ENCODE measurements at regions not wholly inside any gene's neighbourhood (a gene's known extent, or its start where the extent isn't known, plus 50 kb on each side); places are given as distances from the start of the nearest gene placed in this dataset.
A peak's percentile ranks its signal among the peaks of the same experiment; 100 is the strongest.

GRCh38 chr10:8295311-8295710 is 240.8 kb downstream of the GATA3 start:
- Mint-ChIP-seq H3K9me3 (ENCODE audit: unreplicated experiment) (no peaks in the 10 kb centered on the region), H3K4me3 (ENCODE audit: unreplicated experiment) (no peak overlapping the region), H3K36me3 (ENCODE audit: insufficient read depth, unreplicated experiment) (no peaks in the 10 kb centered on the region), H3K27me3 (ENCODE audit: insufficient read depth, unreplicated experiment) (no peaks in the 10 kb centered on the region), H3K4me1 (ENCODE audit: low read depth, unreplicated experiment) (no peaks in the 10 kb centered on the region), H3K27ac (ENCODE audit: unreplicated experiment) (no peak overlapping the region)
- TF ChIP-seq CTCF (IDR thresholded peaks at IDR 0.05; ENCODE audit: insufficient read depth in 1 of 2, low read depth in 1 of 2, low read length in 1 of 2, severe bottlenecking in 1 of 2, unreplicated experiment in 1 of 2), result no peak
- intact Hi-C loops (cut with micrococcal nuclease; ENCODE audit: unreplicated experiment), result no loop called here
- BruUV-seq (replicated peaks), result no TSS peak
- no peak for DNase-seq
- CTCF ChIA-PET, result no interaction called here
- no peaks in the 10 kb centered on the region for H3K36me3 ChIP-seq (ENCODE audit: control insufficient read depth, insufficient read depth, low read length)
- H3K4me1 ChIP-seq, result peaks cover 7% of the 10 kb centered on the region; the same call in 1 of the 2 replicates
- no peaks in the 10 kb centered on the region; the same call in 1 of the 2 replicates for H3K9me3 ChIP-seq
- H3K27me3 ChIP-seq (replicated peaks; ENCODE audit: control insufficient read depth, insufficient read depth, low read length), result no peaks in the 10 kb centered on the region; the same call in 1 of the 2 replicates
- no peak overlapping the region for H3K4me3 ChIP-seq (ENCODE audit: low read depth, low read length)
- POLR2A ChIA-PET, result no interaction called here

- no TSS peak for BruUV-seq (replicated peaks)
- intact Hi-C loops (cut with micrococcal nuclease; ENCODE audit: unreplicated experiment), result no loop called here
- ChIA-PET CTCF (no interaction called here), POLR2A (no interaction called here)
- no peaks in the 10 kb centered on the region for H3K36me3 ChIP-seq (ENCODE audit: control insufficient read depth, insufficient read depth, low read length)
- DNase-seq, result peak; percentile 40 to 60
- Mint-ChIP-seq H3K4me1 (ENCODE audit: low read depth, unreplicated experiment) (no peaks in the 10 kb centered on the region), H3K27ac (ENCODE audit: unreplicated experiment) (no peak overlapping the region), H3K4me3 (ENCODE audit: unreplicated experiment) (no peak overlapping the region), H3K9me3 (ENCODE audit: unreplicated experiment) (no peaks in the 10 kb centered on the region), H3K27me3 (ENCODE audit: insufficient read depth, unreplicated experiment) (no peaks in the 10 kb centered on the region), H3K36me3 (ENCODE audit: insufficient read depth, unreplicated experiment) (no peaks in the 10 kb centered on the region)
- no peaks in the 10 kb centered on the region for H3K27me3 ChIP-seq (replicated peaks; ENCODE audit: control insufficient read depth, insufficient read depth, low read length)
- TF ChIP-seq CTCF (IDR thresholded peaks at IDR 0.05; ENCODE audit: insufficient read depth in 1 of 2, low read depth in 1 of 2, low read length in 1 of 2, severe bottlenecking in 1 of 2, unreplicated experiment in 1 of 2), result no peak
- H3K9me3 ChIP-seq, result no peaks in the 10 kb centered on the region; the same call in 1 of the 2 replicates
- H3K4me1 ChIP-seq, result peaks cover 7% of the 10 kb centered on the region; the same call in 1 of the 2 replicates
- H3K4me3 ChIP-seq (ENCODE audit: low read depth, low read length), result no peak overlapping the region
Observed at GRCh38 chr10:8296090-8296733, 241.7 kb downstream of the GATA3 start.

- Histone ChIP-seq H3K4me3 (ENCODE audit: low read depth, low read length) (no peak overlapping the region), H3K9me3 (no peaks in the 10 kb centered on the region; the same call in 1 of the 2 replicates), H3K36me3 (ENCODE audit: control insufficient read depth, insufficient read depth, low read length) (no peaks in the 10 kb centered on the region), H3K27me3 (replicated peaks; ENCODE audit: control insufficient read depth, insufficient read depth, low read length) (no peaks in the 10 kb centered on the region), H3K4me1 (peaks cover 7% of the 10 kb centered on the region; the same call in 1 of the 2 replicates)
- ChIA-PET CTCF (no interaction called here), POLR2A (no interaction called here)
- Mint-ChIP-seq H3K27ac (ENCODE audit: unreplicated experiment) (no peak overlapping the region), H3K4me3 (ENCODE audit: unreplicated experiment) (no peak overlapping the region), H3K9me3 (ENCODE audit: unreplicated experiment) (no peaks in the 10 kb centered on the region), H3K27me3 (ENCODE audit: insufficient read depth, unreplicated experiment) (no peaks in the 10 kb centered on the region), H3K4me1 (ENCODE audit: low read depth, unreplicated experiment) (no peaks in the 10 kb centered on the region), H3K36me3 (ENCODE audit: insufficient read depth, unreplicated experiment) (no peaks in the 10 kb centered on the region)
- intact Hi-C loops (cut with micrococcal nuclease; ENCODE audit: unreplicated experiment), result no loop called here
- BruUV-seq (replicated peaks), result no TSS peak
- TF ChIP-seq CTCF (IDR thresholded peaks at IDR 0.05; ENCODE audit: insufficient read depth in 1 of 2, low read depth in 1 of 2, low read length in 1 of 2, severe bottlenecking in 1 of 2, unreplicated experiment in 1 of 2), result no peak
- DNase-seq, result no peak
Observed at GRCh38 chr10:8296734-8297101, 242.2 kb downstream of the GATA3 start.
